Spleen (tissue), 7 donors: ENCODE measurements at regions not wholly inside any gene's neighbourhood (a gene's known extent, or its start where the extent isn't known, plus 50 kb on each side); places are given as distances from the start of the nearest gene placed in this dataset.
"Not testable (repeated sequence)": the region's sequence is repeated elsewhere in the genome, so short reads cannot be mapped to it uniquely, and the experiment has no call there.

Source experiments
- CTCF ChIP-seq, 11 experiments: fragments of 200-600 bp in 7 of 11; fragments of 450-650 bp in 4 of 11; sonication (generic) in 4 of 11; IDR thresholded peaks in 8 of 11; conservative IDR thresholded peaks in 3 of 11; 1 replicate in 7 of 11; 2 replicates in 4 of 11; pipeline versions ENCODE4 v1.4.0 to v1.8.0; 2016 to 2021; ENCODE audit warnings: antibody characterized with exemption in 11 of 11, inconsistent platforms in 4 of 11, mild to moderate bottlenecking in 1 of 11
- POLR2A ChIP-seq, 3 donors: fragments of 450-650 bp; IDR thresholded peaks; one replicate each; pipeline ENCODE4 v1.5.1; 2017; ENCODE audit warnings: antibody characterized with exemption in 3 of 3, mild to moderate bottlenecking in 1 of 3
- donor health status: DM: no; HTN: no; CAD: no; lungs with moderate emphysema.
- donor health status: DM: no; HTN: no; CAD: no.
- donor health status: DM: no; HTN: no; CAD: no.

GRCh38 chr4:49213750-49214149, 227.7 kb downstream of the CWH43 start:
- not testable (repeated sequence) for TF ChIP-seq CTCF (IDR thresholded peaks at IDR 0.05 in 8 of 11, conservative IDR thresholded peaks at IDR 0.05 in 3 of 11); POLR2A (IDR thresholded peaks at IDR 0.05)
